ENCODE measurements at regions not wholly inside any gene's neighbourhood (a gene's known extent, or its start where the extent isn't known, plus 50 kb on each side); places are given as distances from the start of the nearest gene placed in this dataset.
A peak's percentile ranks its signal among the peaks of the same experiment; 100 is the strongest.

- DNase-seq: no peak
- Histone ChIP-seq H3K23ac (ENCODE audit: low read length) (no peak overlapping the region), H2BK15ac (replicated peaks; ENCODE audit: low read depth) (no peak overlapping the region), H2BK5ac (ENCODE audit: low read length) (no peak overlapping the region), H3K4ac (ENCODE audit: low read depth, low read length) (no peak overlapping the region), H2BK120ac (ENCODE audit: low read depth, low read length) (no peak overlapping the region), H3K27me3 (ENCODE audit: insufficient read depth, low read length, poor library complexity) (no peaks in the 10 kb centered on the region), H3K4me2 (ENCODE audit: low read length) (no peak overlapping the region), H2AK5ac (ENCODE audit: low read length) (no peak overlapping the region), H3K9ac (ENCODE audit: low read length) (no peak overlapping the region), H3K79me2 (ENCODE audit: control insufficient read depth, insufficient read depth, low read length) (no peaks in the 10 kb centered on the region), H3K18ac (ENCODE audit: low read length) (no peak overlapping the region), H3K36me3 (ENCODE audit: control insufficient read depth, insufficient read depth, low read length) (no peaks in the 10 kb centered on the region), H3K4me3 (ENCODE audit: low read length) (no peak overlapping the region), H4K5ac (ENCODE audit: low read length) (no peak overlapping the region), H3K27ac (ENCODE audit: low read depth, low read length) (no peak overlapping the region), H3K4me1 (ENCODE audit: control insufficient read depth, low read depth, low read length) (peaks cover 2% of the 10 kb centered on the region), H3K56ac (ENCODE audit: low read length) (no peak overlapping the region), H3K79me1 (ENCODE audit: low read length) (no peaks in the 10 kb centered on the region), H4K8ac (ENCODE audit: low read depth, low read length) (no peak overlapping the region)
- no CpG with 5 or more reads among the region's 6 CpGs for WGBS (ENCODE audit: extremely low coverage, insufficient coverage, low lambda C conversion rate)
Observed at GRCh38 chr22:27627901-27628300, 173.7 kb downstream of the MN1 start.

- no peaks in the 10 kb centered on the region for H3K27me3 ChIP-seq (ENCODE audit: insufficient read depth, low read length, poor library complexity)
Observed at GRCh38 chr22:27628341-27628740, 173.2 kb downstream of the MN1 start.

GRCh38 chr22:27628891-27629631 lies 172.5 kb downstream of the MN1 start:
- H3K27me3 ChIP-seq (ENCODE audit: insufficient read depth, low read length, poor library complexity): no peaks in the 10 kb centered on the region
- no peaks in the 10 kb centered on the region for H3K36me3 ChIP-seq (ENCODE audit: control insufficient read depth, insufficient read depth, low read length)
- H2BK120ac ChIP-seq (ENCODE audit: low read depth, low read length): no peak overlapping the region
- WGBS (ENCODE audit: extremely low coverage, insufficient coverage, low lambda C conversion rate): no CpG with 5 or more reads among the region's 9 CpGs
- H2BK5ac ChIP-seq (ENCODE audit: low read length): no peak overlapping the region
- H3K27ac ChIP-seq (ENCODE audit: low read depth, low read length): no peak overlapping the region
- no peaks in the 10 kb centered on the region for H3K79me1 ChIP-seq (ENCODE audit: low read length)
- H4K8ac ChIP-seq (ENCODE audit: low read depth, low read length): no peak overlapping the region
- H3K4ac ChIP-seq (ENCODE audit: low read depth, low read length): no peak overlapping the region
- H3K23ac ChIP-seq (ENCODE audit: low read length): no peak overlapping the region
- no peak overlapping the region for H3K18ac ChIP-seq (ENCODE audit: low read length)
- DNase-seq: peak; percentile 40
- no peak overlapping the region for H3K4me2 ChIP-seq (ENCODE audit: low read length)
- H4K5ac ChIP-seq (ENCODE audit: low read length): no peak overlapping the region
- no peak overlapping the region for H2BK15ac ChIP-seq (replicated peaks; ENCODE audit: low read depth)
- no peak overlapping the region for H3K56ac ChIP-seq (ENCODE audit: low read length)
- H3K79me2 ChIP-seq (ENCODE audit: control insufficient read depth, insufficient read depth, low read length): no peaks in the 10 kb centered on the region
- H3K4me1 ChIP-seq (ENCODE audit: control insufficient read depth, low read depth, low read length): peaks cover 2% of the 10 kb centered on the region
- no peak overlapping the region for H2AK5ac ChIP-seq (ENCODE audit: low read length)
- H3K4me3 ChIP-seq (ENCODE audit: low read length): no peak overlapping the region
- H3K9ac ChIP-seq (ENCODE audit: low read length): no peak overlapping the region

More at GRCh38 chr22:27628341-27628740, 173.2 kb downstream of the MN1 start:
- Histone ChIP-seq H4K8ac (ENCODE audit: low read depth, low read length) (no peak overlapping the region), H3K18ac (ENCODE audit: low read length) (no peak overlapping the region), H3K4me1 (ENCODE audit: control insufficient read depth, low read depth, low read length) (peaks cover 2% of the 10 kb centered on the region), H2BK5ac (ENCODE audit: low read length) (no peak overlapping the region), H3K56ac (ENCODE audit: low read length) (no peak overlapping the region), H3K36me3 (ENCODE audit: control insufficient read depth, insufficient read depth, low read length) (no peaks in the 10 kb centered on the region), H3K23ac (ENCODE audit: low read length) (no peak overlapping the region), H3K4ac (ENCODE audit: low read depth, low read length) (no peak overlapping the region), H3K9ac (ENCODE audit: low read length) (no peak overlapping the region), H3K4me3 (ENCODE audit: low read length) (no peak overlapping the region), H2BK120ac (ENCODE audit: low read depth, low read length) (no peak overlapping the region), H4K5ac (ENCODE audit: low read length) (no peak overlapping the region), H3K27ac (ENCODE audit: low read depth, low read length) (no peak overlapping the region), H3K4me2 (ENCODE audit: low read length) (no peak overlapping the region), H3K79me2 (ENCODE audit: control insufficient read depth, insufficient read depth, low read length) (no peaks in the 10 kb centered on the region), H3K79me1 (ENCODE audit: low read length) (no peaks in the 10 kb centered on the region), H2BK15ac (replicated peaks; ENCODE audit: low read depth) (no peak overlapping the region), H2AK5ac (ENCODE audit: low read length) (no peak overlapping the region)
- no CpG with 5 or more reads among the region's 8 CpGs for WGBS (ENCODE audit: extremely low coverage, insufficient coverage, low lambda C conversion rate)
- no peak for DNase-seq

- Histone ChIP-seq H3K4me3 (ENCODE audit: low read length) (no peak overlapping the region), H2BK15ac (replicated peaks; ENCODE audit: low read depth) (no peak overlapping the region), H3K79me1 (ENCODE audit: low read length) (no peaks in the 10 kb centered on the region), H3K18ac (ENCODE audit: low read length) (no peak overlapping the region), H2BK5ac (ENCODE audit: low read length) (no peak overlapping the region), H3K27ac (ENCODE audit: low read depth, low read length) (no peak overlapping the region), H2AK5ac (ENCODE audit: low read length) (no peak overlapping the region), H4K8ac (ENCODE audit: low read depth, low read length) (no peak overlapping the region), H3K27me3 (ENCODE audit: insufficient read depth, low read length, poor library complexity) (no peaks in the 10 kb centered on the region), H3K4ac (ENCODE audit: low read depth, low read length) (no peak overlapping the region), H3K9ac (ENCODE audit: low read length) (no peak overlapping the region), H3K23ac (ENCODE audit: low read length) (no peak overlapping the region), H2BK120ac (ENCODE audit: low read depth, low read length) (no peak overlapping the region), H4K5ac (ENCODE audit: low read length) (no peak overlapping the region), H3K4me1 (ENCODE audit: control insufficient read depth, low read depth, low read length) (peaks cover 2% of the 10 kb centered on the region), H3K56ac (ENCODE audit: low read length) (peak overlapping the region; percentile 5), H3K79me2 (ENCODE audit: control insufficient read depth, insufficient read depth, low read length) (no peaks in the 10 kb centered on the region), H3K4me2 (ENCODE audit: low read length) (no peak overlapping the region), H3K36me3 (ENCODE audit: control insufficient read depth, insufficient read depth, low read length) (no peaks in the 10 kb centered on the region)
- no CpG with 5 or more reads among the region's 19 CpGs for WGBS (ENCODE audit: extremely low coverage, insufficient coverage, low lambda C conversion rate)
- no peak for DNase-seq
Observed at GRCh38 chr22:27629908-27630673, 171.5 kb downstream of the MN1 start.

- H3K36me3 ChIP-seq (ENCODE audit: control insufficient read depth, insufficient read depth, low read length): no peaks in the 10 kb centered on the region
- H2BK15ac ChIP-seq (replicated peaks; ENCODE audit: low read depth): no peak overlapping the region
- H3K27ac ChIP-seq (ENCODE audit: low read depth, low read length): no peak overlapping the region
- no peak overlapping the region for H4K8ac ChIP-seq (ENCODE audit: low read depth, low read length)
- no peak overlapping the region for H3K23ac ChIP-seq (ENCODE audit: low read length)
- H2BK120ac ChIP-seq (ENCODE audit: low read depth, low read length): no peak overlapping the region
- H3K9ac ChIP-seq (ENCODE audit: low read length): no peak overlapping the region
- no peak overlapping the region for H3K4ac ChIP-seq (ENCODE audit: low read depth, low read length)
- H3K79me2 ChIP-seq (ENCODE audit: control insufficient read depth, insufficient read depth, low read length): no peaks in the 10 kb centered on the region
- no peak overlapping the region for H2BK5ac ChIP-seq (ENCODE audit: low read length)
- H3K4me3 ChIP-seq (ENCODE audit: low read length): no peak overlapping the region
- H4K5ac ChIP-seq (ENCODE audit: low read length): no peak overlapping the region
- peak overlapping the region; percentile 75 for H3K56ac ChIP-seq (ENCODE audit: low read length)
- H2AK5ac ChIP-seq (ENCODE audit: low read length): no peak overlapping the region
- H3K4me1 ChIP-seq (ENCODE audit: control insufficient read depth, low read depth, low read length): peaks cover 2% of the 10 kb centered on the region
- H3K4me2 ChIP-seq (ENCODE audit: low read length): no peak overlapping the region
- H3K27me3 ChIP-seq (ENCODE audit: insufficient read depth, low read length, poor library complexity): no peaks in the 10 kb centered on the region
- WGBS (ENCODE audit: extremely low coverage, insufficient coverage, low lambda C conversion rate): no CpG with 5 or more reads among the region's 5 CpGs
- H3K18ac ChIP-seq (ENCODE audit: low read length): no peak overlapping the region
- no peaks in the 10 kb centered on the region for H3K79me1 ChIP-seq (ENCODE audit: low read length)
- peak; percentile 70 for DNase-seq
Observed at GRCh38 chr22:27630754-27631153, 170.8 kb downstream of the MN1 start.

Measured in mesendoderm (in vitro differentiated cells).